ENCODE measurements at regions not wholly inside any gene's neighbourhood (a gene's known extent, or its start where the extent isn't known, plus 50 kb on each side); places are given as distances from the start of the nearest gene placed in this dataset.

DNA sequence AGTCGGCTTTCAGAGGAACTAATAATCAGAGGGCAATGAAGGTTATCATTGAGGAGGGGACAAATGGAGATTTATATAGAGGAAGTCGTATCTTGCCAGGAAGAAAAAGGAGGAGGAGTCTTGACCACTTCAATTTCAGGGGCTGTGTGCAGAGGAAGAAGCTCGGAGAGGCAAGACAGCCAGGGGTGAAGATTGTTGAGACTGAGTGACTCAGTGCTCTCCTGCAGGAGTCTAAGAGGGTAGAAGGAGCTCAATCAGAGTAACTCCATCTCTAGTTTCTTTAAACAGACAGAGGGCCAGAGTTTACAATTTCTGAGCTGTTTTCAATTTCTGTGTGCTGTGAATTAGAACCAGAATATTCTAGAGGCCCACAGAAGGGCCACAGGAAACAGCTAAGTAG is 439.3 kb upstream of the PRICKLE1 start:
- Histone ChIP-seq H3K4me3 (ENCODE audit: extremely low read depth, insufficient read depth, low read length, poor library complexity, severe bottlenecking) (no peak overlapping the region), H3K4me1 (ENCODE audit: control insufficient read depth, insufficient read depth, low read length, poor library complexity, severe bottlenecking) (no peaks in the 10 kb centered on the region), H3K9me3 (ENCODE audit: control insufficient read depth, low read length) (peaks cover 18% of the 10 kb centered on the region), H3K36me3 (ENCODE audit: control insufficient read depth, insufficient read depth, low read length) (no peaks in the 10 kb centered on the region), H3K27ac (ENCODE audit: low read depth, low read length, severe bottlenecking) (no peak overlapping the region)
- 81 to 85% methylated on average over 3 of the region's 3 CpGs for WGBS, 2 experiments (ENCODE audit: insufficient coverage in 2 of 2)

DNA sequence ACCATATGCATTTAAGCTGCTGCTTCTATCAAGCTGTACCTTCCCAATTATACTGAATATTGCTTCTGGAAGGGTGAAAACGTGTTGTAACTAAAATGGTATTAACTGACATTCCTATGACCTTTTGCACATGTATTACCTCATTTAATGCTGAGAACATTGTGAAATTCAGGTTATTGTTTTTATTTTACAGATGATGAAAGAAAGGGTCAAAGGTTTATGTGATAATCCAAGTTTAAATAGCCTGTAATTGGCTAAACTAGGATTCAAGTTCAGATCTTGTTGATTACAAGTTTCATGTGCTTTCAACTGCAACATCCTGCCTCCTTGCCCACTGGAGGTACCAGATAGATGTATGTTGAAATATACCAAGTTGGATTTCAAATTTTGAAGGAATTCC is 433.3 kb upstream of the PRICKLE1 start:
- no peaks in the 10 kb centered on the region for H3K4me1 ChIP-seq (ENCODE audit: control insufficient read depth, insufficient read depth, low read length, poor library complexity, severe bottlenecking)
- H3K27ac ChIP-seq (ENCODE audit: low read depth, low read length, severe bottlenecking): no peak overlapping the region
- no peaks in the 10 kb centered on the region for H3K9me3 ChIP-seq (ENCODE audit: control insufficient read depth, low read length)
- no peak overlapping the region for H3K4me3 ChIP-seq (ENCODE audit: extremely low read depth, insufficient read depth, low read length, poor library complexity, severe bottlenecking)
- no peaks in the 10 kb centered on the region for H3K36me3 ChIP-seq (ENCODE audit: control insufficient read depth, insufficient read depth, low read length)
- WGBS, 2 experiments (ENCODE audit: insufficient coverage in 2 of 2): no CpG with 5 or more reads among the region's 1 CpG

DNA sequence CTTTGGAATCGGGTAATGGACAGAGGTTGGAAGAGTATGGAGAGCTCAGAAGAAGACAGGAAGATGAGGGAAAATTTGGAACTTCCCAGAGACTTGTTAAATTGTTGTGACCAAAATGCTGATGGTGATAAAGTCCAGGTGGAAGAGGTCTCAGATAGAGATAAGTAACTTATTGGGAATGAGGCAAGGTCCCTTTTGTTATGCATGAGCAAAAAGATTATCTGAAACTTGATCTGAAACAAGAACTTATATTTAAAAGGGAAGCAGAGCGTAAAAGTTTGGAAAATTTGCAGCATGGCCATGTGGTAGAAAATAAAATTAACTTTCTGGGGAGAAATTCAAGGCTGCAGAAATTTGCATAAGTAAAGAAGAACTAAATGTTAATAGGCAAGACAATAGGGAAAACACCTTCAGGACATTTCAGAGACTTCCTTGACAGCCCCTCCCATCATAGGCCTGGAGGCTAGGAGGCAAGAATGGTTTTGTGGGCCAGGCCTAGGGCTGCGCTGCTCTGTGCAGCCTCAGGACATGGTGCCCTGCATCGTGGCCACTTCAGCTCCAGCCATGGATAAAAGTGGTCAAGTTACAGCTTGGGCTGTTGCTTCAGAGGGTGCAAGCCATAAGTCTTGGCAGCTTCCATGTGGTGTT is 425.7 kb upstream of the PRICKLE1 start:
- no peak overlapping the region for H3K27ac ChIP-seq (ENCODE audit: low read depth, low read length, severe bottlenecking)
- peaks cover 10% of the 10 kb centered on the region for H3K9me3 ChIP-seq (ENCODE audit: control insufficient read depth, low read length)
- no peak overlapping the region for H3K4me3 ChIP-seq (ENCODE audit: extremely low read depth, insufficient read depth, low read length, poor library complexity, severe bottlenecking)
- H3K4me1 ChIP-seq (ENCODE audit: control insufficient read depth, insufficient read depth, low read length, poor library complexity, severe bottlenecking): no peaks in the 10 kb centered on the region
- H3K36me3 ChIP-seq (ENCODE audit: control insufficient read depth, insufficient read depth, low read length): no peaks in the 10 kb centered on the region
- 94 to 95% methylated on average over 3 to 4 of the region's 4 CpGs for WGBS, 2 experiments (ENCODE audit: insufficient coverage in 2 of 2)

DNA sequence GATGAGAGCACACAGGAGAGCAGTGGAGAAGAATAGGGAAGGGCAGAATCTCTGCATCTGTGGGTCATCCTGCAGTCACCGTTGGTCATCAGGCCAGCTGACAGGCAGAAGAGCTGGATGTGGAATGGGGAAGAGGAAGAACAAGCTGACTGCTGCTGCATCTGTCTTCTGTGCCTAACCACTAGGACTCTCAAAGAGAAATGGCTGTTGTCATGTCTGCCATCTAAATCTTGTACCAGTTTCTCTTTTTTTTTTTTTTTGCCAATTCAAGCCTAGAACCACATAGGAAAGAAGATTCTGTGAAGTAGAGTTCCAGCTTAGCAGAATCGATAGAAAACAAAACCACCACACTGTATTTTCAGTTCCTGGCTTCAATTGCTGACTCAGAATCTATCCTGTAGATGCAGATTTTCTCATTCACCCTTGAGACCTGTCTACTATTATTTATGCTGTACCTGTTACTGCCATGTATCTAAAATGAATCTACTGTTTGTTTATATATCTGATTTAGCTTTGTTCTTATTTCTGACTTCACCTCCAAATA is 421.9 kb upstream of the PRICKLE1 start:
- Histone ChIP-seq H3K36me3 (ENCODE audit: control insufficient read depth, insufficient read depth, low read length) (no peaks in the 10 kb centered on the region), H3K27ac (ENCODE audit: low read depth, low read length, severe bottlenecking) (no peak overlapping the region), H3K4me1 (ENCODE audit: control insufficient read depth, insufficient read depth, low read length, poor library complexity, severe bottlenecking) (peaks cover under 1% of the 10 kb centered on the region), H3K4me3 (ENCODE audit: extremely low read depth, insufficient read depth, low read length, poor library complexity, severe bottlenecking) (no peak overlapping the region), H3K9me3 (ENCODE audit: control insufficient read depth, low read length) (peaks cover 10% of the 10 kb centered on the region)
- 17 to 50% methylated on average over 1 of the region's 2 CpGs for WGBS, 2 experiments (ENCODE audit: insufficient coverage in 2 of 2)

DNA sequence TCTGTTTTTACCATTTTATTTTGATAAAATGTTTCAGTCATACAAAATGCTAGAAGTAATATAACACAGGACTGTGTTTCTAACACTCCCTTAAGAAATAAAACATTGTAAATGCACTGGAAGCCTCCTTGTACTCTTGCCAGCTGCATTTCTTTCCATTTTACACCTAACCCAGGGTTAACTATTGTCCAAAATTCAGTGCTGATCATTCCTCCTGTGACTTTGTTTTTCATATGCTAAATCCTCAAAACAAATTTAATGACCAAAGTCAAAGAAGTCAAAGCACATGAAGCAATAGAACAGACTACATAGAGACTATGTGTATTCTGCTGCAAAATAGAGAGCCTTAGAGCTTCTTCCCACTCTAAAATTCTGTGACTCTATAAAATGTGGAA is 420.3 kb upstream of the PRICKLE1 start:
- H3K36me3 ChIP-seq (ENCODE audit: control insufficient read depth, insufficient read depth, low read length): no peaks in the 10 kb centered on the region
- no peaks in the 10 kb centered on the region for H3K9me3 ChIP-seq (ENCODE audit: control insufficient read depth, low read length)
- peaks cover 2% of the 10 kb centered on the region for H3K4me1 ChIP-seq (ENCODE audit: control insufficient read depth, insufficient read depth, low read length, poor library complexity, severe bottlenecking)
- no peak overlapping the region for H3K27ac ChIP-seq (ENCODE audit: low read depth, low read length, severe bottlenecking)
- no peak overlapping the region for H3K4me3 ChIP-seq (ENCODE audit: extremely low read depth, insufficient read depth, low read length, poor library complexity, severe bottlenecking)

DNA sequence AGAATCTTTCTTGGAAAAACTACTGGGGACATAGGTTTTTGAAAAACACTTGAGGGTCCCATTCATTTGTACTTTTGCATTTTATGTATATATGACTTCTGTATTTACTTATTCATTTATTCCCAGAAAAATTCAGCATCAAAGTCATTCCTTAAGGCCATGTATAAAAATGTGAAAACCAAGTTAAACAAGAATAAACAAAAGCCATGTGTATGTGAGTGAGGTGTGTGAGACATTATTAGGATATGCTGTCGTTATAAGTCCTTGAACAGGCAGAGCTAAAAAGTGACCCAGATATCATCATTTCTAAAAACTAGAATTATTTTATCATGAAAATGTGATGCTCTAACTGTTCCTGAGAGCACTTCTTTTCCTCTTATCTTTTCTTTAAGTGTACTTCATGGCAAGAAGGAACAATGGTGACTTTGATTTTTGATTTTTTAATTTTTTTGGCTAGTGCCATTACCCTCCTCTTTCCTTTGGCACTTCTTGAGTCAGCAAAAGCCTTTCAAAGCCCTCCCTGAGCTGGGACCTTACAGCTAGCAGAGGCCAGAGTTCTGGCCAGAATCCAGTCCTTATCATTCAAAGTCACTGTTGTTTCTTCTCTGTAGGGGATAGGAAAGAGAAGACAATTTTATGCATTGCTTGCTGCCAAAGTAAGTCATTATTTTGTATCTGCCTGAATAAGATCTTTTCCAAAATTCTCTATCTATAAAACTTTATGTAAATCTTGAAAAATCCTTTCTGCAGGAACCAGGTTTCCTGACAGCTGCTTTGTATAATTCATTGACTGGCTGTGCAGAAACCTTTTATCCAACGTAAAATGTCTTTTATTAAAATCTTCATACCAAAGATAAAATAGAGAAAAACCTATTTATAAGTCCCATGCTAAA is 419.7 kb upstream of the PRICKLE1 start:
- H3K9me3 ChIP-seq (ENCODE audit: control insufficient read depth, low read length): no peaks in the 10 kb centered on the region

DNA sequence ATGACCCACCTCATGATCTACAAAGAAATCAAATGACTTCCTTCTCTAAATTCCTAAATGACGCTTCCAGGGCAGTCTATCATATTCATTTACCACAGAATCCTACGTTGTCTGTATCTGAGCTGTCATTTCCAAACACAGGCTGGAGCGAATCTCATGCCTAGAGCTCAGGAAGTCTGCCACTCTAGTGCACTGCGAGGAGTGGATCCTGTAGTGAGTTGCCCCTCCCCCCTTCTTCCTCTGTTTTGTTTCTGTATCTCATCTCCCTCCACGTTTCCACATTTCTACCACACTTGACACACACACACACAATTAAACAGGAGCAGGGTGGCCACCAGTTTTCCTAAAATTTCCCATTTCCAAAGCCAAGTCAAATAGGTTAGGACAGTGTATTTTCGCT is 415.4 kb upstream of the PRICKLE1 start:
- 49 to 74% methylated on average over 4 of the region's 6 CpGs for WGBS, 2 experiments (ENCODE audit: insufficient coverage in 2 of 2)
- Histone ChIP-seq H3K36me3 (ENCODE audit: control insufficient read depth, insufficient read depth, low read length) (no peaks in the 10 kb centered on the region), H3K4me1 (ENCODE audit: control insufficient read depth, insufficient read depth, low read length, poor library complexity, severe bottlenecking) (peaks cover 2% of the 10 kb centered on the region), H3K27ac (ENCODE audit: low read depth, low read length, severe bottlenecking) (no peak overlapping the region), H3K4me3 (ENCODE audit: extremely low read depth, insufficient read depth, low read length, poor library complexity, severe bottlenecking) (no peak overlapping the region), H3K9me3 (ENCODE audit: control insufficient read depth, low read length) (no peaks in the 10 kb centered on the region)

More for the DNA sequence above, 419.7 kb upstream of the PRICKLE1 start:
- Histone ChIP-seq H3K36me3 (ENCODE audit: control insufficient read depth, insufficient read depth, low read length) (no peaks in the 10 kb centered on the region), H3K4me1 (ENCODE audit: control insufficient read depth, insufficient read depth, low read length, poor library complexity, severe bottlenecking) (peaks cover 2% of the 10 kb centered on the region), H3K27ac (ENCODE audit: low read depth, low read length, severe bottlenecking) (no peak overlapping the region), H3K4me3 (ENCODE audit: extremely low read depth, insufficient read depth, low read length, poor library complexity, severe bottlenecking) (no peak overlapping the region)
- WGBS, 2 experiments (ENCODE audit: insufficient coverage in 2 of 2): no CpG with 5 or more reads among the region's 2 CpGs

DNA sequence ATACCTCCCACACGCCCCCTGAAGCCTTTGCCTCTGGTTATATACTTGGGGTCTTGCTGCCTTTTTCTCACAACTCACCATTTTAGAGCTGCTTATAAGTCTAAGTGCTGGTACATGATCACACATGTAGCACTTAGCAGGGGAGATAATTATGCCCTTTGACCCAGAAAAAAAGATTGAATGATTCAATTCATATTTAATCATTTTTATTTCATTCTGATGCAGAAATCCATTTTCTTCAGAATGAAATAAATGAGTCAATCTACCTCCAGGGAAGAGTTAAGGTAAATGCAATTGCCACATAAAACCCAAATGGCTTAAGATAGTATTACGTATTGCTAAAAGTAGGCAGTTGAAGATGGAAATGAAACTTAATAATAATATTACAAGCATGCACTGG is 414.6 kb upstream of the PRICKLE1 start:
- no peaks in the 10 kb centered on the region for H3K9me3 ChIP-seq (ENCODE audit: control insufficient read depth, low read length)
- H3K36me3 ChIP-seq (ENCODE audit: control insufficient read depth, insufficient read depth, low read length): no peaks in the 10 kb centered on the region
- H3K27ac ChIP-seq (ENCODE audit: low read depth, low read length, severe bottlenecking): no peak overlapping the region
- H3K4me3 ChIP-seq (ENCODE audit: extremely low read depth, insufficient read depth, low read length, poor library complexity, severe bottlenecking): no peak overlapping the region
- peaks cover 2% of the 10 kb centered on the region for H3K4me1 ChIP-seq (ENCODE audit: control insufficient read depth, insufficient read depth, low read length, poor library complexity, severe bottlenecking)
- WGBS, 2 experiments (ENCODE audit: insufficient coverage in 2 of 2): 88% methylated on average over 1 of the region's 2 CpGs; no CpG with 5 or more reads in 1 of the 2 experiments

DNA sequence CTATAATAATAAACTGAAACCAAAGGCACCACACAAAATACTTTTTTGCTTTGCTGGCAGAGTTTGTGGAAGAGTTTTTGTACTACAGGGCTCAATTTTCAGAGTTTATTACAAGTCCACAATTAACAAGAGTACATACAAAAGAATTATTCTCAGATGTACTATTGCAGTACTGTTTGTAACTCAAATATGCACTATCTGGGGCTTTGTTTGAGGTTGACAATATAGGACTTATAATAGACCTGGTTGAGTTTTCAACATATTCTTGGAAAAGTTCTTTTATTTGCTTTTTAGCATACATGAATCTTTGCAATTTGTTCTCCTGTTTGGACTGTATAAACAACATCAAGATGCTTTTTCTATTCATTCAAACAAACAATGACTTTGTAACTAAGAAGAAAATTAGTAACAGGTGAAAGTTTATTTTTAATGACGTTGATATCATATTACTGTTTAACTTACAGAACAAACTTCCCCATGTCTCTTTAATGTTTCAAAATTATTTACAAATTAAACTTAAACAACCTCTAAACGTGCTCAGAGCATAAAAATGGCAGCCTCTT is 407.4 kb upstream of the PRICKLE1 start:
- Histone ChIP-seq H3K27ac (ENCODE audit: low read depth, low read length, severe bottlenecking) (no peak overlapping the region), H3K36me3 (ENCODE audit: control insufficient read depth, insufficient read depth, low read length) (no peaks in the 10 kb centered on the region), H3K4me1 (ENCODE audit: control insufficient read depth, insufficient read depth, low read length, poor library complexity, severe bottlenecking) (peaks cover 4% of the 10 kb centered on the region), H3K9me3 (ENCODE audit: control insufficient read depth, low read length) (no peaks in the 10 kb centered on the region), H3K4me3 (ENCODE audit: extremely low read depth, insufficient read depth, low read length, poor library complexity, severe bottlenecking) (no peak overlapping the region)
- WGBS, 2 experiments (ENCODE audit: insufficient coverage in 2 of 2): no CpG with 5 or more reads among the region's 2 CpGs

DNA sequence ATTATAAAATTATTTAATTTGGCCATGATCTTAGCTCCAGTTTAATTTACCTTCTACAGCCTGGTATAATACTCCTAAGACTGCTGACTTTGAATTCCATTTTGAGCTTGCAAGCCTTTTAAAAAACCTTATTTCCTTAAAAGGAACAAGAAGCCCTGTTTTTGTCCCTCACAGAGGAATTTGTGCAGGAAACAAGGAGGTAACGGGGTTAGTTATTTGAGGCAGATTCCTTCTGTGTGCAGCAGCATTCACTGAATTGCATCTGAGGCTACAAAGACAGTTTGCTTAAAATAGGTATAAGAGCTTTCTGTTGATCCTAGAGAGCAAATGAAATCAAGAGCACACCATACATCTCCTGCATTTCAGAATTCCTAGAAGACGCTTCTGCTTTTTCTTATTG is 403.3 kb upstream of the PRICKLE1 start:
- no peaks in the 10 kb centered on the region for H3K9me3 ChIP-seq (ENCODE audit: control insufficient read depth, low read length)
- H3K27ac ChIP-seq (ENCODE audit: low read depth, low read length, severe bottlenecking): no peak overlapping the region
- H3K36me3 ChIP-seq (ENCODE audit: control insufficient read depth, insufficient read depth, low read length): no peaks in the 10 kb centered on the region
- H3K4me1 ChIP-seq (ENCODE audit: control insufficient read depth, insufficient read depth, low read length, poor library complexity, severe bottlenecking): peaks cover 4% of the 10 kb centered on the region
- H3K4me3 ChIP-seq (ENCODE audit: extremely low read depth, insufficient read depth, low read length, poor library complexity, severe bottlenecking): no peak overlapping the region
- WGBS, 2 experiments (ENCODE audit: insufficient coverage in 2 of 2): 67% methylated on average over 1 of the region's 2 CpGs

DNA sequence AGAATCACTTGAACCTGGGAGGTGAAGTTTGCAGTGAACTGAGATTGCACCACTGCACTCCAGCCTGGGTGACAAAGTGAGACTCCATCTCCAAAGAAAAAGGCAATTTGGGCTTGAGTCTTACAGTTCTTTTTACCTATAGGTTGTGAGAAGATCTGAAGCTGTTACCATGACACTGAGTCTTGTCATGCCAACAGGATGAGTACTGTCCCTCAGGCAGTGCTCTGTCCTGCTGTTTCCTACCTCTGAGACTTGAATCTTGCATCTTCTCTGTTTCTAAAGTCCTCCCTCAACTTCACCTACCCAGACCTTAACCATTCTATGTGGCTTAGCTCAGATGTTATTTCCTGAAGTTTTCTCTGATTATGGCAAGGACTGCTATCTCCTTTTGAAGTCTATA is 400.8 kb upstream of the PRICKLE1 start:
- no peak overlapping the region for H3K27ac ChIP-seq (ENCODE audit: low read depth, low read length, severe bottlenecking)
- peaks cover 22% of the 10 kb centered on the region for H3K4me1 ChIP-seq (ENCODE audit: control insufficient read depth, insufficient read depth, low read length, poor library complexity, severe bottlenecking)
- H3K9me3 ChIP-seq (ENCODE audit: control insufficient read depth, low read length): no peaks in the 10 kb centered on the region
- H3K4me3 ChIP-seq (ENCODE audit: extremely low read depth, insufficient read depth, low read length, poor library complexity, severe bottlenecking): no peak overlapping the region
- H3K36me3 ChIP-seq (ENCODE audit: control insufficient read depth, insufficient read depth, low read length): no peaks in the 10 kb centered on the region

Data from mesodermal cell (in vitro differentiated cells).